ENCODE measurements at regions not wholly inside any gene's neighbourhood (a gene's known extent, or its start where the extent isn't known, plus 50 kb on each side); places are given as distances from the start of the nearest gene placed in this dataset.

GRCh38 chr4:58254291-58254690 is 1144.1 kb upstream of the IGFBP7 start:
- TF ChIP-seq CTCF (conservative IDR thresholded peaks at IDR 0.05; ENCODE audit: low read length) (no peak), EZH2phosphoT487 (IDR thresholded peaks at IDR 0.05; ENCODE audit: borderline replicate concordance, low read depth, low read length) (no peak)
